GM12878 (cell line): ENCODE measurements at regions not wholly inside any gene's neighbourhood (a gene's known extent, or its start where the extent isn't known, plus 50 kb on each side); places are given as distances from the start of the nearest gene placed in this dataset.

Experiments used
- EZH2 ChIP-seq: IDR thresholded peaks from 2 replicates; pipeline ENCODE4 v1.6.1; 2012; ENCODE audit warnings: low read depth, mild to moderate bottlenecking, control low read depth, inconsistent platforms, low read length, borderline replicate concordance; ENCODE audit not compliant: control insufficient read depth
- NFYB ChIP-seq: IDR thresholded peaks from 2 replicates; pipeline ENCODE4 v1.6.1; 2011; ENCODE audit warnings: low read depth, mild to moderate bottlenecking, low read length, improper control_type of control experiment, moderate library complexity; ENCODE audit not compliant: insufficient read depth
- POLR2A ChIP-seq: IDR thresholded peaks from 2 replicates; pipeline ENCODE4 v1.6.1; 2011; ENCODE audit warnings: low read depth, mild to moderate bottlenecking, low read length
- POLR2AphosphoS5 ChIP-seq: IDR thresholded peaks from 2 replicates; pipeline ENCODE4 v1.6.1; 2011; ENCODE audit warnings: mild to moderate bottlenecking, low read length, inconsistent platforms
- RFX5 ChIP-seq: IDR thresholded peaks from 2 replicates; pipeline ENCODE4 v1.6.1; 2011; ENCODE audit warnings: low read depth, low read length, improper control_type of control experiment
- TF ChIP-seq, protein P1 (sequence below), 3 experiments: IDR thresholded peaks in 2 of 3; conservative IDR thresholded peaks in 1 of 3; 2 replicates each; pipeline ENCODE4 v1.5.1; 2011; ENCODE audit warnings: low read depth in 3 of 3, low read length in 3 of 3, mild to moderate bottlenecking in 3 of 3, control low read depth in 2 of 3, moderate library complexity in 2 of 3, inconsistent platforms in 1 of 3, mixed read lengths in 1 of 3; ENCODE audit not compliant: control insufficient read depth in 2 of 3, insufficient read depth in 1 of 3; ENCODE audit errors: extremely low read depth in 1 of 3

GRCh38 chr7:131143869-131144268 is 183.8 kb upstream of the MKLN1 start:
- TF ChIP-seq POLR2A (no peak), RFX5 (no peak), NFYB (no peak), EZH2 (no peak), POLR2AphosphoS5 (no peak)
- TF ChIP-seq, protein P1, sequence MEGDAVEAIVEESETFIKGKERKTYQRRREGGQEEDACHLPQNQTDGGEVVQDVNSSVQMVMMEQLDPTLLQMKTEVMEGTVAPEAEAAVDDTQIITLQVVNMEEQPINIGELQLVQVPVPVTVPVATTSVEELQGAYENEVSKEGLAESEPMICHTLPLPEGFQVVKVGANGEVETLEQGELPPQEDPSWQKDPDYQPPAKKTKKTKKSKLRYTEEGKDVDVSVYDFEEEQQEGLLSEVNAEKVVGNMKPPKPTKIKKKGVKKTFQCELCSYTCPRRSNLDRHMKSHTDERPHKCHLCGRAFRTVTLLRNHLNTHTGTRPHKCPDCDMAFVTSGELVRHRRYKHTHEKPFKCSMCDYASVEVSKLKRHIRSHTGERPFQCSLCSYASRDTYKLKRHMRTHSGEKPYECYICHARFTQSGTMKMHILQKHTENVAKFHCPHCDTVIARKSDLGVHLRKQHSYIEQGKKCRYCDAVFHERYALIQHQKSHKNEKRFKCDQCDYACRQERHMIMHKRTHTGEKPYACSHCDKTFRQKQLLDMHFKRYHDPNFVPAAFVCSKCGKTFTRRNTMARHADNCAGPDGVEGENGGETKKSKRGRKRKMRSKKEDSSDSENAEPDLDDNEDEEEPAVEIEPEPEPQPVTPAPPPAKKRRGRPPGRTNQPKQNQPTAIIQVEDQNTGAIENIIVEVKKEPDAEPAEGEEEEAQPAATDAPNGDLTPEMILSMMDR (IDR thresholded peaks at IDR 0.05 in 2 of 3, conservative IDR thresholded peaks at IDR 0.05 in 1 of 3; ENCODE audit: control insufficient read depth in 2 of 3, extremely low read depth in 1 of 3, insufficient read depth in 1 of 3, low read depth in 3 of 3, low read length in 3 of 3), result no peak
